NCI-H128 (cell line): ENCODE measurements at regions not wholly inside any gene's neighbourhood (a gene's known extent, or its start where the extent isn't known, plus 50 kb on each side); places are given as distances from the start of the nearest gene placed in this dataset.

Experiments used
- DNase-seq: peaks from one replicate; lab custom pipeline; 2025; ENCODE audit not compliant: unreplicated experiment; lab: John Stamatoyannopoulos, UW

DNA sequence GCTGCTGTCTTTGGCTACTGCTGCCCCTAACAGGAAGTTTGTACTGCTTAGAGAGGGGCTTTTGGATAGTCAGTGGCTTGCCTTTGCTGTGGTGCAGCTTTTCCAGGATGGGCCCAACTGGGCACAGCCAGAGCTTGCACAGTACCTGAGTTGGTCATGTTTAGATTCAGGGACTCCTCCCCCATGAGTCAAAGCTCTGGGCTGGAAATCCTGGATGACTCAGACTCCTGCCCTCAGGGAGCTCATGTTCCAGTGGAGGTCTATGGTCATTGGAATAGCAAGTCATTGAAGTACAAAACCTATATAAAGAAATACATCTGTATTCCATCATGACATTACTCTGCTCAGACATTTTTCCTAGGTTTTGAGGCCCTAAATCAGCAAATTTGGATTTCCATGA, 66.7 kb upstream of the PJA1 start:
- DNase-seq: no peak

- DNase-seq: no peak
Observed at GRCh38 chrX:69229436-69229835, 64.2 kb upstream of the PJA1 start.

- no peak for DNase-seq
Observed at GRCh38 chrX:69228732-69229131, 63.5 kb upstream of the PJA1 start.

- DNase-seq: no peak
Observed at GRCh38 chrX:69226459-69227158, 61.4 kb upstream of the PJA1 start.

- DNase-seq: peak; percentile 39
Observed at GRCh38 chrX:69222103-69223090, 57.1 kb upstream of the PJA1 start.

DNA sequence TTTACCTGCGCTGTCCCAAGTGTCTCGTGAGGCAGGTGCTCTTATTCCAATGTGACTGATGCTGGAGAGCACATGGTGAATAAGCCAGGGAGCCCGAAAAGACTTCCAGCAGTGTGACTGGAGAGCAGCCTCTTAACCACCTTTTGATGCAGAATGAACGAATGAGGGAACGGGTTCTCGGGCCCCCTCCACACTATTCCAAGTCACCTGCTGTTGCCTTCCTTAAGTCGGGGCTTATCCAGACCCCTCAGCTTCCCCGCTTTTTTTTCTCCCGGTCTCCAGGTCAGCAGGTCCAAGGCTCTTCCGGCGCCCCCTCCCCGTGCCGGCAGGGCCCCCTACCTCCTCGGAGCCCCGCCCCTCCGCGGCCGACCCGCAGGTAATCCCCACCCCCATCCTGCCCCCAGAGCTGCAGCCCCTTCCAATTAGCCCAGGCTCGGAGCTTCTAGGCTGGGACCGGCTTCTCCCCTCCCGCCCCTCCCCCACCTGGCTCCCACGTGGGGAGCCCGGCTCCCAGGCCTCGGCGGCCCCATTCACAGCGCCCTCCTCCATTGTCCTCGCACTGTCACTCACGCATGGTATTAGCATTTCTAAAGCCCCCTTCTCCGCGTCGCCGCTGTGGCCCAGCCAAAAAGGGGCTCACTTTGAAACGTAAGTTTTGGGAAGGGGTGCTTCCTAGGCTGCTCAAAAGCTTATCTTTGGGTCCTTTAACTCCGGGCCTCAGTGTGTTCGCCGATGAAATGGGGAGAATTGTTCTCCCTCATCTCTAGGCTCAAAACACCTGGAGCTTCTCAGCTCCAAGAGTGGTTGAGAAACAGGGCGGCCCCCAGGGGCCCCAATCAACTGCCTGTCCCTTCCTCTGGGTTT, 56.2 kb upstream of the PJA1 start:
- no peak for DNase-seq

- no peak for DNase-seq
Observed at GRCh38 chrX:69218407-69218997, 53.2 kb upstream of the PJA1 start.

- DNase-seq: no peak
Observed at GRCh38 chrX:69216911-69217310, 51.7 kb upstream of the PJA1 start.

GRCh38 chrX:69216446-69216845, 51.2 kb upstream of the PJA1 start:
- no peak for DNase-seq

DNA sequence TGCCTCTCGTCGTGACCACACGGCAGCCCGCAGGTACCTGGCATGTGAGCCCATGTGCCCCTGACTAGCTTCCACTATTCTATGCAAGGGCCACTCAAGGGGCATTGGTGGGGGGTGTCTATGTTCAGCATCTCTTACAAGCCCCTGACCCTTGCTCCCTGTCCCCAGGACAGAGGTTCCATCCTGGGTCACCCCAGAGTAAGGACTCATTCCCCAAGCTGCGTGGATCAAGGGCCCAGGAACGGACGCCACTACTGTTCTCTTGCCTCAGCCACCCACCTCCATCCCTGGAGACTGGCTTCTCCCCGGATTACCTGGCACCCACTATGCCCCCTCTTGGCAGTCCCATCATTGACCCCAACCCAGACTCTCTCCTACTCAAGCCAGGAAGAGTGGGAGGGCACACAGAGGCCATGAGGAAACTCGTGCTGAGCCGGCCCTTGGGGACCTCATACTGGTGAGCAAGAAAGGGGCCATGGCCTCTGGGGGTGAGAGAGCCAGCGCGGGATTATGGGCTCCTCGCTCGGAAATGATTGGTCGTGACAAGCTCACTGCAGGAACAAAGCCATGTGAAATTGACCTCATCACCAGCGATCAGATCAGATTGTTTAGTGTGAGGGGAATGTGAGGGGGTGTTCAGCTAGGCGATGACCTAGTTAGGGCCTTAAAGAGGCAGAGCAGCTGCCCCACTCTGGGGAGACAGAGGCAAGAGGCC, 50.1 kb upstream of the PJA1 start:
- no peak for DNase-seq
